NCI-H1092 treated with DMSO at 0.1 percent for 48 hours (cell line): ENCODE measurements at regions not wholly inside any gene's neighbourhood (a gene's known extent, or its start where the extent isn't known, plus 50 kb on each side); places are given as distances from the start of the nearest gene placed in this dataset.
"Not testable (repeated sequence)": the region's sequence is repeated elsewhere in the genome, so short reads cannot be mapped to it uniquely, and the experiment has no call there.

Source experiments
- DNase-seq: peaks from one replicate; lab custom pipeline; 2025; lab: John Stamatoyannopoulos, UW

GRCh38 chr6:939526-940252, 246.8 kb upstream of the EXOC2 start:
- no peak for DNase-seq

- no peak for DNase-seq
Measured at GRCh38 chr6:938916-939315, 246.0 kb upstream of the EXOC2 start.

GRCh38 chr6:938271-938905, 245.4 kb upstream of the EXOC2 start:
- DNase-seq = no peak

- no peak for DNase-seq
Measured at GRCh38 chr6:935582-935981, 242.6 kb upstream of the EXOC2 start.

- DNase-seq = no peak
Measured at GRCh38 chr6:934686-935085, 241.7 kb upstream of the EXOC2 start.

- not testable (repeated sequence) for DNase-seq
Measured at GRCh38 chr6:931919-932318, 239.0 kb upstream of the EXOC2 start.

- DNase-seq = no peak
Measured at GRCh38 chr6:927157-927556, 234.2 kb upstream of the EXOC2 start.

GRCh38 chr6:925656-926213, 232.8 kb upstream of the EXOC2 start:
- no peak for DNase-seq

GRCh38 chr6:924661-925060, 231.7 kb upstream of the EXOC2 start:
- no peak for DNase-seq

GRCh38 chr6:921400-921799, 228.5 kb upstream of the EXOC2 start:
- DNase-seq = no peak

GRCh38 chr6:920512-920911, 227.6 kb upstream of the EXOC2 start:
- no peak for DNase-seq

- no peak for DNase-seq
Measured at GRCh38 chr6:919500-919899, 226.6 kb upstream of the EXOC2 start.

GRCh38 chr6:917939-918338, 225.0 kb upstream of the EXOC2 start:
- DNase-seq = no peak

- no peak for DNase-seq
Measured at GRCh38 chr6:917296-917695, 224.4 kb upstream of the EXOC2 start.

GRCh38 chr6:916131-916530, 223.2 kb upstream of the EXOC2 start:
- DNase-seq = no peak

- peak; percentile 0 for DNase-seq
Measured at GRCh38 chr6:912871-913835, 220.2 kb upstream of the EXOC2 start.

- no peak for DNase-seq
Measured at GRCh38 chr6:907928-908327, 215.0 kb upstream of the EXOC2 start.

- no peak for DNase-seq
Measured at GRCh38 chr6:906920-907319, 214.0 kb upstream of the EXOC2 start.

GRCh38 chr6:905556-905955, 212.6 kb upstream of the EXOC2 start:
- DNase-seq = no peak

- DNase-seq = no peak
Measured at GRCh38 chr6:904994-905393, 212.1 kb upstream of the EXOC2 start.

- no peak for DNase-seq
Measured at GRCh38 chr6:903761-904160, 210.8 kb upstream of the EXOC2 start.

- no peak for DNase-seq
Measured at GRCh38 chr6:901696-902460, 208.9 kb upstream of the EXOC2 start.
